OCI-LY3 (cell line): ENCODE measurements at regions not wholly inside any gene's neighbourhood (a gene's known extent, or its start where the extent isn't known, plus 50 kb on each side); places are given as distances from the start of the nearest gene placed in this dataset.
"Not testable (repeated sequence)": the region's sequence is repeated elsewhere in the genome, so short reads cannot be mapped to it uniquely, and the experiment has no call there.

Experiments used
- H2AFZ ChIP-seq: fragments of 200-600, 300-600 bp; shearing (Covaris generic); 2 replicates; pipeline ENCODE4 v1.6.0; 2014; ENCODE audit warnings: antibody characterized with exemption, low read depth, low read length
- H3K27ac ChIP-seq: fragments of 200-600, 300-600 bp; sonication (generic); 2 replicates; pipeline ENCODE4 v1.5.1; 2014; ENCODE audit warnings: mild to moderate bottlenecking, low read length, moderate library complexity, mixed read lengths
- H3K27me3 ChIP-seq: fragments of 200-600, 300-600 bp; sonication (generic); 2 replicates; pipeline ENCODE4 v1.6.1; 2014; ENCODE audit warnings: low read depth, low read length, mixed read lengths
- H3K36me3 ChIP-seq: fragments of 200-600, 300-600 bp; sonication (generic); replicated peaks from 2 replicates; pipeline ENCODE3; 2014; ENCODE audit warnings: low read depth, low read length, mixed read lengths
- H3K4me1 ChIP-seq: fragments of 300-600, 200-600 bp; sonication (generic); 2 replicates; pipeline ENCODE4 v1.6.1; 2014; ENCODE audit warnings: low read length, mixed read lengths
- H3K4me2 ChIP-seq: fragments of 200-600, 300-600 bp; sonication (generic); 2 replicates; pipeline ENCODE4 v1.6.1; 2014; ENCODE audit warnings: low read length, mixed read lengths
- H3K4me3 ChIP-seq: fragments of 300-600, 200-600 bp; sonication (generic); 2 replicates; pipeline ENCODE4 v1.5.1; 2014; ENCODE audit warnings: antibody characterized with exemption, mild to moderate bottlenecking, low read length, moderate library complexity
- H3K79me2 ChIP-seq: fragments of 300-600, 200-600 bp; shearing (Covaris generic); 2 replicates; pipeline ENCODE4 v1.6.1; 2014; ENCODE audit warnings: mild to moderate bottlenecking, low read length, mixed read lengths
- H3K9ac ChIP-seq: fragments of 300-600, 200-600 bp; shearing (Covaris generic); 2 replicates; pipeline ENCODE4 v1.6.0; 2014; ENCODE audit warnings: mild to moderate bottlenecking, low read length, moderate library complexity
- H3K9me3 ChIP-seq: fragments of 200-600, 300-600 bp; shearing (Covaris generic); 2 replicates; pipeline ENCODE4 v1.6.1; 2014; ENCODE audit warnings: low read length, mixed read lengths; ENCODE audit not compliant: insufficient read depth
- H4K20me1 ChIP-seq: fragments of 200-600, 300-600 bp; sonication (generic); 2 replicates; pipeline ENCODE4 v1.6.1; 2016; ENCODE audit warnings: low read length, mixed read lengths; ENCODE audit not compliant: insufficient read depth
- EZH2phosphoT487 ChIP-seq: fragments of 200-600 bp; shearing (Covaris generic); IDR thresholded peaks from 2 replicates; pipeline ENCODE4 v1.6.1; 2018; ENCODE audit warnings: antibody characterized with exemption, mixed run types, low read depth
- TF ChIP-seq, protein P1 (sequence below): fragments of 200-600, 300-600 bp; sonication (generic); IDR thresholded peaks from 2 replicates; pipeline ENCODE4 v1.5.1; 2014; ENCODE audit warnings: antibody characterized with exemption, low read length, low read depth

DNA sequence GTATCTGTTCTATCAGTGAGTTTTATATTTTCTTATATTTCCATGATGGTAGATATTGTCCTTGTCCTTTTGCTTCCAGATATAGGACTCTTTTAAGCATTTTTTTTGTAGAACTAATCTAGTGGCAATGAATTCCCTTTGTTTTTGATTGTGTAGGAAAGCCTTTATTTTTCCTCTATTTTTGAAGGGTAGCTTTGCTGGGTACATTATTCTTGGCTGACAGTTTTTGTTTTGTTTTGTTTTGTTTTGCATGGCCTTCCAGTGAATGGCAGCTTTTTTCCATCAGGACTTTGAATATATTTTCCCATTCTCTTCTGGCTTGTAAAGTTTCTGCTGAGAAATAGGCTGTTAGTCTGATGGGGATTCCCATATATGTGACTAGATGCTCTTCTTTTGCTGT lies 70.2 kb upstream of the MUCL1 start:
- no peak overlapping the region for H2AFZ ChIP-seq
- no peak overlapping the region for H3K4me3 ChIP-seq
- no peaks in the 10 kb centered on the region for H3K79me2 ChIP-seq
- no peaks in the 10 kb centered on the region for H4K20me1 ChIP-seq
- no peak overlapping the region for H3K27ac ChIP-seq
- H3K9ac ChIP-seq: no peak overlapping the region
- no peaks in the 10 kb centered on the region for H3K27me3 ChIP-seq
- no peaks in the 10 kb centered on the region for H3K4me1 ChIP-seq
- H3K9me3 ChIP-seq: peaks cover 5% of the 10 kb centered on the region; the same call in 1 of the 2 replicates
- no peaks in the 10 kb centered on the region for H3K36me3 ChIP-seq
- no peak for TF ChIP-seq EZH2phosphoT487
- TF ChIP-seq, protein P1, sequence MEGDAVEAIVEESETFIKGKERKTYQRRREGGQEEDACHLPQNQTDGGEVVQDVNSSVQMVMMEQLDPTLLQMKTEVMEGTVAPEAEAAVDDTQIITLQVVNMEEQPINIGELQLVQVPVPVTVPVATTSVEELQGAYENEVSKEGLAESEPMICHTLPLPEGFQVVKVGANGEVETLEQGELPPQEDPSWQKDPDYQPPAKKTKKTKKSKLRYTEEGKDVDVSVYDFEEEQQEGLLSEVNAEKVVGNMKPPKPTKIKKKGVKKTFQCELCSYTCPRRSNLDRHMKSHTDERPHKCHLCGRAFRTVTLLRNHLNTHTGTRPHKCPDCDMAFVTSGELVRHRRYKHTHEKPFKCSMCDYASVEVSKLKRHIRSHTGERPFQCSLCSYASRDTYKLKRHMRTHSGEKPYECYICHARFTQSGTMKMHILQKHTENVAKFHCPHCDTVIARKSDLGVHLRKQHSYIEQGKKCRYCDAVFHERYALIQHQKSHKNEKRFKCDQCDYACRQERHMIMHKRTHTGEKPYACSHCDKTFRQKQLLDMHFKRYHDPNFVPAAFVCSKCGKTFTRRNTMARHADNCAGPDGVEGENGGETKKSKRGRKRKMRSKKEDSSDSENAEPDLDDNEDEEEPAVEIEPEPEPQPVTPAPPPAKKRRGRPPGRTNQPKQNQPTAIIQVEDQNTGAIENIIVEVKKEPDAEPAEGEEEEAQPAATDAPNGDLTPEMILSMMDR: no peak
- H3K4me2 ChIP-seq: no peak overlapping the region

DNA sequence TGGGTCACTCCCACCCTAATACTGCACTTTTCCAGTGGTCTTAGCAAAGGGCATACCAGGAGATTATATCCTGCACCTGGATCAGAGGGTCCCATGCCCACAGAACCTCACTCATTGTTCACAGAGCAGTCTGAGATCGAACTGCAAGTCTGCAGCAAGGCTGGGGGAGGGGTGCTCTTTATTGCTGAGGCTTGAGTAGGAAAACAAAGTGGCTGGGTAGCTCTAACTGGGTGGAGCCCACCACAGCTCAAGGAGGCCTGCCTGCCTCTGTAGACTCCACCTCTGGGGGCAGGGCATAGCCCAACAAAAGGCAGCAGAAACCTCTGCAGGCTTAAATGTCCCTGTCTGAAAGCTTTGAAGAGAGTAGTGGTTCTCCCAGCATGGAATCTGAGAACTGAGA lies 77.3 kb upstream of the MUCL1 start:
- not testable (repeated sequence) for H3K27me3 ChIP-seq, H2AFZ ChIP-seq

DNA sequence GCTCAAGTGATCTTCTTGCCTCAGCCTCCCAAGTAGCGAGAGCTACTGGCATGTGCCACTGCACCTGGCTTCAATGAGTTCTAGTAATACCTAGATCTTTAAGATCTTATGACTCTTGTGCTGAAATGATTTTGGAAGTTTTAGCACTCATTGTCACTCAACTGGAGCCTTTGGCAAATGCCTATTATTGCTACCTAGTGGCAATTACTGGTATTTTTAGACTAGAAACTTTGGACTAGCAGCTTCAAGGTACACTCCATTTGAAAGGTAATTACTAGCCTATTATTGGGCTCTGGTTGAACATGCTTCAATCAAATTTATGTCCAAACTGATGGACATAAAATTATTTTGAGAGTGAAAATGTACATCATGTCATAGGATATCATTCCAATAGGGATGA lies 80.7 kb upstream of the MUCL1 start:
- Histone ChIP-seq H3K36me3 (no peaks in the 10 kb centered on the region), H4K20me1 (no peaks in the 10 kb centered on the region), H3K9me3 (no peaks in the 10 kb centered on the region), H2AFZ (no peak overlapping the region), H3K4me3 (no peak overlapping the region), H3K27me3 (no peaks in the 10 kb centered on the region), H3K9ac (no peak overlapping the region), H3K4me1 (no peaks in the 10 kb centered on the region), H3K79me2 (no peaks in the 10 kb centered on the region), H3K27ac (no peak overlapping the region), H3K4me2 (no peak overlapping the region)
- TF ChIP-seq, protein P1: no peak
- no peak for TF ChIP-seq EZH2phosphoT487

More for the DNA sequence above, 77.3 kb upstream of the MUCL1 start:
- not testable (repeated sequence) for H3K4me3 ChIP-seq, H3K36me3 ChIP-seq, H3K79me2 ChIP-seq, H3K9me3 ChIP-seq, H3K4me2 ChIP-seq, H3K9ac ChIP-seq, H3K4me1 ChIP-seq, H3K27ac ChIP-seq, H4K20me1 ChIP-seq

DNA sequence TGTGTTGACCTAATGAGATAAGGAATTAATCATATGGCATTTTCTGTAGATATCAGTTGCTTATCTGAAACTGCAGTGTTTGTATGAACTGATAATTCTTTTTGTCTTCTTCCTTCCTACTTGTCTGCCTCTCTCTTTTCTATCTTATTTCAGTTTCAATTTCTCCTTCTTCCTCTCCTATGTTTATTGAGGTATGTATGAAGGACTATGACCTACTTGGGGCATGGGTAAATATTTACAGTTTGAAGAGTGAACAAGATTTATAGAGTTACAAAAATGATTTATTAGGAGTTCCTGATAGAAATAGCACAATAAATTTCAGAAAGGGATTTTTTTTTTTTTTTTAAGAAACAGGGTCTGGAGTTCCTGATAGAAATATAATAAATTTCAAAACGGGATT lies 88.7 kb upstream of the MUCL1 start:
- no peaks in the 10 kb centered on the region for H3K79me2 ChIP-seq
- no peak overlapping the region for H3K9ac ChIP-seq
- no peaks in the 10 kb centered on the region for H3K9me3 ChIP-seq
- H3K27me3 ChIP-seq: no peaks in the 10 kb centered on the region
- TF ChIP-seq EZH2phosphoT487: no peak
- TF ChIP-seq, protein P1: no peak
- H3K36me3 ChIP-seq: no peaks in the 10 kb centered on the region
- no peaks in the 10 kb centered on the region for H4K20me1 ChIP-seq
- no peak overlapping the region for H2AFZ ChIP-seq
- no peak overlapping the region for H3K4me2 ChIP-seq
- no peak overlapping the region for H3K27ac ChIP-seq
- H3K4me3 ChIP-seq: no peak overlapping the region
- no peaks in the 10 kb centered on the region; the same call in 1 of the 2 replicates for H3K4me1 ChIP-seq

DNA sequence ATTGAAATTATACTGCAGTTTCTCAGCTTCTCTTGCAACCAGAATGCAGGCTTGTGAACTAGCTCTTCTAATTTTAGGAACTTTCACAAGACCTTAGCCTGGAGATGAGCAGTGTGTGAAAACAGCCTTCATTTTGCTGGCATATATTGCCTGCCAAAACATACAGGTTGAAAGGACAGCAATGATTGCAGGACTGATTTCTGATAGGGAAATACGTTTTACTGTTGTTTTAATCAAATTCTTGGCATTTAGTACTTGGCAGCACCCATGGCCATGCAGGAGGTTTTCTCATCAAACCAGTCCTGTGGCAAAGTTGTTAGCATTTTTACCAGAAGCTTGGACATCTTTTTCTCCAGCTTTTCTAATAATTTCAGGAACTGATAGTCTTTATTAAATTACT lies 91.9 kb upstream of the MUCL1 start:
- Histone ChIP-seq H2AFZ (peak overlapping the region; percentile 45; the same call in 1 of the 2 replicates), H4K20me1 (no peaks in the 10 kb centered on the region), H3K27me3 (no peaks in the 10 kb centered on the region), H3K4me1 (no peaks in the 10 kb centered on the region; the same call in 1 of the 2 replicates), H3K4me3 (peak overlapping the region; percentile 31; the same call in 1 of the 2 replicates), H3K9me3 (no peaks in the 10 kb centered on the region), H3K9ac (no peak overlapping the region), H3K4me2 (peak overlapping the region; percentile 41), H3K36me3 (no peaks in the 10 kb centered on the region), H3K79me2 (no peaks in the 10 kb centered on the region), H3K27ac (no peak overlapping the region)
- TF ChIP-seq, protein P1: no peak
- TF ChIP-seq EZH2phosphoT487: no peak
